Medulla oblongata (tissue), 1 donor: ENCODE measurements at regions not wholly inside any gene's neighbourhood (a gene's known extent, or its start where the extent isn't known, plus 50 kb on each side); places are given as distances from the start of the nearest gene placed in this dataset.
"Not testable (repeated sequence)": the region's sequence is repeated elsewhere in the genome, so short reads cannot be mapped to it uniquely, and the experiment has no call there.

Source experiments
- DNase-seq: peaks from one replicate; pipeline ENCODE4 v3.0.0-alpha.2; 2015; ENCODE audit errors: extremely low spot score

- not testable (repeated sequence) for DNase-seq
Measured at GRCh38 chr3:192968901-192969300, 51.2 kb upstream of the MB21D2 start.

- DNase-seq: no peak
Measured at GRCh38 chr3:192980632-192981031, 63.0 kb upstream of the MB21D2 start.

GRCh38 chr3:192986379-192986778 lies 68.7 kb upstream of the MB21D2 start:
- DNase-seq: no peak

GRCh38 chr3:192991356-192991755 lies 73.7 kb upstream of the MB21D2 start:
- DNase-seq: no peak

GRCh38 chr3:192992361-192992760 lies 74.7 kb upstream of the MB21D2 start:
- no peak for DNase-seq

- no peak for DNase-seq
Measured at GRCh38 chr3:192993411-192993810, 75.8 kb upstream of the MB21D2 start.

GRCh38 chr3:193001113-193001512 lies 83.5 kb upstream of the MB21D2 start:
- not testable (repeated sequence) for DNase-seq

GRCh38 chr3:193003624-193004023 lies 86.0 kb upstream of the MB21D2 start:
- not testable (repeated sequence) for DNase-seq

GRCh38 chr3:193008654-193009053 lies 91.0 kb upstream of the MB21D2 start:
- DNase-seq: no peak

- no peak for DNase-seq
Measured at GRCh38 chr3:193010191-193010590, 92.5 kb upstream of the MB21D2 start.

GRCh38 chr3:193011958-193012357 lies 94.3 kb upstream of the MB21D2 start:
- DNase-seq: no peak

- no peak for DNase-seq
Measured at GRCh38 chr3:193014902-193015301, 97.2 kb upstream of the MB21D2 start.

GRCh38 chr3:193016437-193016901 lies 98.8 kb upstream of the MB21D2 start:
- DNase-seq: peak; percentile 6

- no peak for DNase-seq
Measured at GRCh38 chr3:193021506-193022010, 103.9 kb upstream of the MB21D2 start.

GRCh38 chr3:193023218-193023617 lies 105.6 kb upstream of the MB21D2 start:
- DNase-seq: no peak

GRCh38 chr3:193028258-193028657 lies 110.6 kb upstream of the MB21D2 start:
- DNase-seq: no peak

GRCh38 chr3:193029800-193030199 lies 112.1 kb upstream of the MB21D2 start:
- no peak for DNase-seq

- DNase-seq: no peak
Measured at GRCh38 chr3:193030276-193030675, 112.6 kb upstream of the MB21D2 start.

- no peak for DNase-seq
Measured at GRCh38 chr3:193031911-193032310, 114.3 kb upstream of the MB21D2 start.

GRCh38 chr3:193033226-193033780 lies 115.6 kb upstream of the MB21D2 start:
- no peak for DNase-seq

GRCh38 chr3:193037828-193038227 lies 120.2 kb upstream of the MB21D2 start:
- not testable (repeated sequence) for DNase-seq

GRCh38 chr3:193039058-193039457 lies 121.4 kb upstream of the MB21D2 start:
- DNase-seq: no peak

- DNase-seq: peak; percentile 38
Measured at GRCh38 chr3:193040836-193041672, 123.4 kb upstream of the MB21D2 start.
